ENCODE measurements at regions not wholly inside any gene's neighbourhood (a gene's known extent, or its start where the extent isn't known, plus 50 kb on each side); places are given as distances from the start of the nearest gene placed in this dataset.
A peak's percentile ranks its signal among the peaks of the same experiment; 100 is the strongest.

GRCh38 chr6:8639928-8640649 is 204.7 kb upstream of the SLC35B3 start:
- intact Hi-C loops (cut with DNase I) = no loop called here
- no peak overlapping the region for H3K4me3 ChIP-seq
- no peaks in the 10 kb centered on the region for H3K4me1 ChIP-seq
- DNase-seq (ENCODE audit: extremely low spot score in 2 of 2) = no peak
- TF ChIP-seq POLR2AphosphoS5 (IDR thresholded peaks at IDR 0.05; ENCODE audit: insufficient read depth in 1 of 2, low read depth in 1 of 2) (no peak), POLR2A (IDR thresholded peaks at IDR 0.05) (no peak), CTCF (IDR thresholded peaks at IDR 0.05) (no peak)
- no peaks in the 10 kb centered on the region for H3K36me3 ChIP-seq
- H3K9me3 ChIP-seq = no peaks in the 10 kb centered on the region
- H3K27me3 ChIP-seq = no peaks in the 10 kb centered on the region
- no peak overlapping the region for H3K27ac ChIP-seq

- no peak for DNase-seq (ENCODE audit: extremely low spot score in 2 of 2)
- no peak for TF ChIP-seq POLR2A (IDR thresholded peaks at IDR 0.05)
- no peak for TF ChIP-seq POLR2AphosphoS5 (IDR thresholded peaks at IDR 0.05; ENCODE audit: insufficient read depth in 1 of 2, low read depth in 1 of 2)
- no peak for TF ChIP-seq CTCF (IDR thresholded peaks at IDR 0.05)
- intact Hi-C loops (cut with DNase I) = no loop called here
- Histone ChIP-seq H3K4me1 (no peaks in the 10 kb centered on the region), H3K9me3 (no peaks in the 10 kb centered on the region), H3K27me3 (no peaks in the 10 kb centered on the region), H3K4me3 (no peak overlapping the region), H3K27ac (no peak overlapping the region), H3K36me3 (no peaks in the 10 kb centered on the region)
Observed at GRCh38 chr6:8637896-8638597, 202.7 kb upstream of the SLC35B3 start.

GRCh38 chr6:8633762-8634161 is 198.4 kb upstream of the SLC35B3 start:
- H3K27me3 ChIP-seq = no peaks in the 10 kb centered on the region
- H3K36me3 ChIP-seq = no peaks in the 10 kb centered on the region
- no peak for DNase-seq (ENCODE audit: extremely low spot score in 2 of 2)
- no peak overlapping the region for H3K27ac ChIP-seq
- TF ChIP-seq POLR2AphosphoS5 (IDR thresholded peaks at IDR 0.05; ENCODE audit: insufficient read depth in 1 of 2, low read depth in 1 of 2) (peak in 1 of 2 donors; percentile 44), CTCF (IDR thresholded peaks at IDR 0.05) (no peak), POLR2A (IDR thresholded peaks at IDR 0.05) (no peak)
- intact Hi-C loops (cut with DNase I) = no loop called here
- no peak overlapping the region for H3K4me3 ChIP-seq
- H3K4me1 ChIP-seq = no peaks in the 10 kb centered on the region
- no peaks in the 10 kb centered on the region for H3K9me3 ChIP-seq

- no peak for TF ChIP-seq POLR2A (IDR thresholded peaks at IDR 0.05)
- no peak for TF ChIP-seq POLR2AphosphoS5 (IDR thresholded peaks at IDR 0.05; ENCODE audit: insufficient read depth in 1 of 2, low read depth in 1 of 2)
- TF ChIP-seq CTCF (IDR thresholded peaks at IDR 0.05) = no peak
- intact Hi-C loops (cut with DNase I) = no loop called here
- no peak for DNase-seq (ENCODE audit: extremely low spot score in 2 of 2)
- H3K27ac ChIP-seq = no peak overlapping the region
- H3K4me1 ChIP-seq = no peaks in the 10 kb centered on the region
- H3K9me3 ChIP-seq = no peaks in the 10 kb centered on the region
- no peaks in the 10 kb centered on the region for H3K27me3 ChIP-seq
- no peaks in the 10 kb centered on the region for H3K36me3 ChIP-seq
- H3K4me3 ChIP-seq = no peak overlapping the region
Observed at GRCh38 chr6:8628736-8629135, 193.4 kb upstream of the SLC35B3 start.

GRCh38 chr6:8628063-8628462 is 192.7 kb upstream of the SLC35B3 start:
- TF ChIP-seq CTCF (IDR thresholded peaks at IDR 0.05) = no peak
- TF ChIP-seq POLR2A (IDR thresholded peaks at IDR 0.05) = no peak
- TF ChIP-seq POLR2AphosphoS5 (IDR thresholded peaks at IDR 0.05; ENCODE audit: insufficient read depth in 1 of 2, low read depth in 1 of 2) = no peak
- no peaks in the 10 kb centered on the region for H3K36me3 ChIP-seq
- no peaks in the 10 kb centered on the region for H3K9me3 ChIP-seq
- intact Hi-C loops (cut with DNase I) = no loop called here
- H3K27ac ChIP-seq = no peak overlapping the region
- no peak for DNase-seq (ENCODE audit: extremely low spot score in 2 of 2)
- no peaks in the 10 kb centered on the region for H3K4me1 ChIP-seq
- H3K27me3 ChIP-seq = no peaks in the 10 kb centered on the region
- no peak overlapping the region for H3K4me3 ChIP-seq

Data from vagina (tissue), 2 donors.